PC-9 (cell line): ENCODE measurements at regions not wholly inside any gene's neighbourhood (a gene's known extent, or its start where the extent isn't known, plus 50 kb on each side); places are given as distances from the start of the nearest gene placed in this dataset.

Source experiments
- BruUV-seq: library from RNA; stranded (reverse); fragments of 400-500 nt; replicated peaks from 2 replicates; lab custom pipeline; 2021; lab: Mats Ljungman, UMichigan
- CTCF ChIA-PET: fragments of 300-600 bp; sonication (Branson Sonifier 250); formaldehyde crosslinking; loops from one replicate; lab custom pipeline; 2022; ENCODE audit warnings: antibody characterized with exemption; lab: Charles Lee
- POLR2A ChIA-PET: fragments of 300-600 bp; sonication (Branson Sonifier 250); formaldehyde crosslinking; loops from one replicate; lab custom pipeline; 2022; ENCODE audit warnings: antibody characterized with exemption; ENCODE audit not compliant: unreplicated experiment; lab: Charles Lee
- DNase-seq, 2 experiments: peaks; one replicate each; pipeline versions ENCODE4 v3.0.0 to v3.0.0-alpha.2; 2015 to 2022; ENCODE audit warnings: mixed read lengths in 1 of 2
- H2AFZ ChIP-seq: fragments of 200-600 bp; sonication (generic); 2 replicates; pipeline ENCODE4 v1.8.1; 2017; ENCODE audit warnings: antibody characterized with exemption
- H3F3A ChIP-seq: fragments of 200-600 bp; sonication (generic); 2 replicates; pipeline ENCODE4 v1.8.1; 2017; ENCODE audit warnings: antibody characterized with exemption, mild to moderate bottlenecking, low read depth; ENCODE audit not compliant: insufficient read depth
- H3K27ac ChIP-seq: fragments of 200-600 bp; sonication (generic); 2 replicates; pipeline ENCODE4 v1.6.1; 2016; ENCODE audit warnings: mixed run types
- H3K27me3 ChIP-seq: fragments of 200-600 bp; sonication (generic); 2 replicates; pipeline ENCODE4 v1.6.1; 2016; ENCODE audit warnings: low read depth, mixed run types; ENCODE audit not compliant: insufficient read depth
- H3K36me3 ChIP-seq: fragments of 200-600 bp; sonication (generic); 2 replicates; pipeline ENCODE4 v1.6.1; 2016; ENCODE audit warnings: low read depth, mixed run types
- H3K4me1 ChIP-seq: fragments of 200-600 bp; sonication (generic); replicated peaks from 2 replicates; pipeline ENCODE4 v1.6.1; 2016; ENCODE audit warnings: mixed run types; ENCODE audit not compliant: insufficient read depth
- H3K4me2 ChIP-seq: fragments of 200-600 bp; sonication (generic); 2 replicates; pipeline ENCODE4 v1.6.1; 2017; ENCODE audit warnings: mixed run types
- H3K4me3 ChIP-seq: fragments of 200-600 bp; sonication (generic); 2 replicates; pipeline ENCODE4 v1.6.1; 2016; ENCODE audit warnings: mixed run types
- H3K79me2 ChIP-seq: fragments of 200-600 bp; sonication (generic); 2 replicates; pipeline ENCODE4 v1.6.1; 2017; ENCODE audit warnings: low read depth, mixed run types
- H3K9me2 ChIP-seq: fragments of 200-600 bp; sonication (generic); 2 replicates; pipeline ENCODE4 v1.8.1; 2017; ENCODE audit warnings: mild to moderate bottlenecking; ENCODE audit not compliant: insufficient read depth
- H3K9me3 ChIP-seq: fragments of 200-600 bp; sonication (generic); 2 replicates; pipeline ENCODE4 v1.8.1; 2016; ENCODE audit warnings: low read depth; ENCODE audit not compliant: insufficient read depth
- H4K20me1 ChIP-seq: fragments of 200-600 bp; sonication (generic); 2 replicates; pipeline ENCODE4 v1.8.1; 2017; ENCODE audit not compliant: insufficient read depth
- EZH2 ChIP-seq: fragments of 200-600 bp; sonication (generic); IDR thresholded peaks from 2 replicates; pipeline ENCODE4 v1.8.0; 2017; ENCODE audit warnings: antibody characterized with exemption, low read depth
- intact Hi-C: fragments of 100-400 bp; cut with micrococcal nuclease; formaldehyde crosslinking; loops from one replicate; pipeline ENCODE4 v1.10.0; 2022; ENCODE audit not compliant: unreplicated experiment
- TF ChIP-seq, protein P1 (sequence below): fragments of 200-600 bp; sonication (generic); conservative IDR thresholded peaks from 2 replicates; pipeline ENCODE4 v1.6.1; 2017; ENCODE audit warnings: mixed run types, antibody characterized with exemption, mild to moderate bottlenecking, moderate library complexity

DNA sequence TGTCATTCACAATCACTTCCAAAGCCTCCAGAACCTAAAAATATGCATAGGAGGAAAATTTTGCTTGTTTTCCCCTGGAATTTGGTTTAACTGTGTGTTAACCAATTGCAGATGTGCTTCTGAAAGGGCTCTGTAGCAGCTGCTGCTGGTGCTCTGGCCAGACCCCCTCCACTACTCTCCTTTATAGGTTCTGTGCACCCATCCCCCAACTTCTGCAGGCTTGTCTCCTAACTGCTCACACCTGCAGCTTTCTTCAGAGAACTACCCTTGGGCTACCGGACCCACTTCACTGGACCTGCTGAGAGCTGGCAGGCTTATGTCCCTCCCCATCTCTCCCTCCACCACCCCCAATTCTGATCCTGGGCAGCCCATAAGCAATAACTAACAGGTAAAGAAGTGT is 662.1 kb upstream of the DIPK2B start:
- TF ChIP-seq, protein P1, sequence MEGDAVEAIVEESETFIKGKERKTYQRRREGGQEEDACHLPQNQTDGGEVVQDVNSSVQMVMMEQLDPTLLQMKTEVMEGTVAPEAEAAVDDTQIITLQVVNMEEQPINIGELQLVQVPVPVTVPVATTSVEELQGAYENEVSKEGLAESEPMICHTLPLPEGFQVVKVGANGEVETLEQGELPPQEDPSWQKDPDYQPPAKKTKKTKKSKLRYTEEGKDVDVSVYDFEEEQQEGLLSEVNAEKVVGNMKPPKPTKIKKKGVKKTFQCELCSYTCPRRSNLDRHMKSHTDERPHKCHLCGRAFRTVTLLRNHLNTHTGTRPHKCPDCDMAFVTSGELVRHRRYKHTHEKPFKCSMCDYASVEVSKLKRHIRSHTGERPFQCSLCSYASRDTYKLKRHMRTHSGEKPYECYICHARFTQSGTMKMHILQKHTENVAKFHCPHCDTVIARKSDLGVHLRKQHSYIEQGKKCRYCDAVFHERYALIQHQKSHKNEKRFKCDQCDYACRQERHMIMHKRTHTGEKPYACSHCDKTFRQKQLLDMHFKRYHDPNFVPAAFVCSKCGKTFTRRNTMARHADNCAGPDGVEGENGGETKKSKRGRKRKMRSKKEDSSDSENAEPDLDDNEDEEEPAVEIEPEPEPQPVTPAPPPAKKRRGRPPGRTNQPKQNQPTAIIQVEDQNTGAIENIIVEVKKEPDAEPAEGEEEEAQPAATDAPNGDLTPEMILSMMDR: no peak
- TF ChIP-seq EZH2: no peak
- no peak overlapping the region for H3K27ac ChIP-seq
- ChIA-PET POLR2A (no interaction called here), CTCF (no interaction called here)
- no peak overlapping the region for H3K4me2 ChIP-seq
- H3K36me3 ChIP-seq: no peaks in the 10 kb centered on the region
- intact Hi-C loops: no loop called here
- BruUV-seq: no TSS peak
- no peaks in the 10 kb centered on the region for H3K9me2 ChIP-seq
- no peak overlapping the region for H3K4me3 ChIP-seq
- H3K9me3 ChIP-seq: no peaks in the 10 kb centered on the region
- H3K4me1 ChIP-seq: no peaks in the 10 kb centered on the region
- no peaks in the 10 kb centered on the region for H4K20me1 ChIP-seq
- H2AFZ ChIP-seq: no peak overlapping the region
- no peaks in the 10 kb centered on the region for H3F3A ChIP-seq
- H3K79me2 ChIP-seq: no peaks in the 10 kb centered on the region
- H3K27me3 ChIP-seq: no peaks in the 10 kb centered on the region
- no peak for DNase-seq

DNA sequence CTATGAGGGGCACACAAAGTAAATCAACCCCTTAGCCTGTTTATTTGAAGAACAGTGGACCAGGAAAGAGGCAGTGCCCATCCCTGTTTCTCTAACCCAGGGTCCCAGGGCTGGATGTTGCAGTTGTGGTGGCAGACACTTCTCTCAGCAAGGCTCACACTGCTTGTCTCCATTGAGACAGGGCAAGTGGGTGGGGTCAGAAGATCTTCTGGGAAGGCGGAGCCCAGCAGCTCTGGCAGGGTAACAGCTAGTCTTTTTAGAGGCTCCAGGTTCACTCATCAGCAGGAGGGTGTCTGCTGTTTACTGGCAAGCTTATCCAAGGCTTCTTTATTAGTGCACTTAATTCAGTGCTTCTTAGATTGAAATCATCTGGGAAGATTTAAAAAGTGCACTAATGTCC is 659.8 kb upstream of the DIPK2B start:
- no peaks in the 10 kb centered on the region for H3K9me2 ChIP-seq
- H3K9me3 ChIP-seq: no peaks in the 10 kb centered on the region
- H3K4me3 ChIP-seq: no peak overlapping the region
- no peaks in the 10 kb centered on the region for H3F3A ChIP-seq
- POLR2A ChIA-PET: no interaction called here
- H2AFZ ChIP-seq: no peak overlapping the region
- BruUV-seq: no TSS peak
- H3K4me2 ChIP-seq: no peak overlapping the region
- H3K27ac ChIP-seq: no peak overlapping the region
- H3K4me1 ChIP-seq: no peaks in the 10 kb centered on the region
- no peaks in the 10 kb centered on the region for H3K36me3 ChIP-seq
- no peaks in the 10 kb centered on the region for H4K20me1 ChIP-seq
- intact Hi-C loops: no loop called here
- DNase-seq: no peak
- no peaks in the 10 kb centered on the region for H3K79me2 ChIP-seq
- H3K27me3 ChIP-seq: no peaks in the 10 kb centered on the region
- CTCF ChIA-PET: interaction anchor here (0.5 kb wide), 1 partner anchor 478 kb away, joined by 5 read pairs; no protein-coding TSS in a partner anchor
- TF ChIP-seq, protein P1: no peak
- TF ChIP-seq EZH2: no peak

DNA sequence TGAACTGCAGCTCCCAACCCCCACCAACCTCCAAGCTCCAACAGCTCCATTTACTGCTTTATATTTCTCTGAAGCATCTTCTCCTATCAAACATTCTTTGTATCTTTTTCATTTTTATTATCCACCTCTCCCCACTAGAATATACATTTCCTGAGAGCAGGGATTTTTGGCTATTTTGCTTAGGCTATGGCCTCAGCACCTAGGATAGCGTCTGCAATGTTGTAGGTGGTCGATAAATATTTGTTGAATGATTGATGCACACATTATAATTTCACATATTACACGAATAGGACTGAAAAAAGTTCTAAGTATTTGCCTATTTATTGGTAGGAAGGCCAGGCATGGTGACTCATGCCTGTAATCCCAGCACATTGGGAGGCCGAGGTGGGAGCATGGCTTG is 658.7 kb upstream of the DIPK2B start:
- ChIA-PET CTCF (no interaction called here), POLR2A (no interaction called here)
- DNase-seq: no peak
- Histone ChIP-seq H3K79me2 (no peaks in the 10 kb centered on the region), H3K36me3 (no peaks in the 10 kb centered on the region), H3K27ac (no peak overlapping the region), H3K9me3 (no peaks in the 10 kb centered on the region), H3K4me3 (no peak overlapping the region), H3K4me2 (no peak overlapping the region), H4K20me1 (no peaks in the 10 kb centered on the region), H3F3A (no peaks in the 10 kb centered on the region), H2AFZ (no peak overlapping the region), H3K9me2 (no peaks in the 10 kb centered on the region), H3K27me3 (no peaks in the 10 kb centered on the region), H3K4me1 (no peaks in the 10 kb centered on the region)
- no TSS peak for BruUV-seq
- intact Hi-C loops: no loop called here
- no peak for TF ChIP-seq EZH2
- TF ChIP-seq, protein P1: no peak
